Left ventricle myocardium inferior (tissue), 1 donor: ENCODE measurements at regions not wholly inside any gene's neighbourhood (a gene's known extent, or its start where the extent isn't known, plus 50 kb on each side); places are given as distances from the start of the nearest gene placed in this dataset.

Source experiments
- DNase-seq: peaks from one replicate; pipeline ENCODE4 v3.0.0-alpha.2; 2020
- H3K27ac ChIP-seq: fragments of 200-600 bp; replicated peaks from 2 replicates; pipeline ENCODE4 v1.8.0; 2021
- H3K27me3 ChIP-seq: fragments of 200-600 bp; 2 replicates; pipeline ENCODE4 v1.8.0; 2021; ENCODE audit warnings: low read depth
- H3K36me3 ChIP-seq: fragments of 200-600 bp; 2 replicates; pipeline ENCODE4 v1.8.0; 2021
- H3K4me1 ChIP-seq: fragments of 200-600 bp; 2 replicates; pipeline ENCODE4 v1.8.0; 2021
- H3K4me3 ChIP-seq: fragments of 200-600 bp; 2 replicates; pipeline ENCODE4 v1.8.0; 2021; ENCODE audit warnings: mild to moderate bottlenecking, moderate library complexity
- H3K9me3 ChIP-seq: fragments of 200-600 bp; replicated peaks from 2 replicates; pipeline ENCODE4 v1.8.0; 2021
- intact Hi-C: fragments of 100-400 bp; cut with micrococcal nuclease; formaldehyde crosslinking; loops from one replicate; pipeline ENCODE4 v1.11.0; 2022
- TF ChIP-seq, protein P1 (sequence below): fragments of 200-600 bp; IDR thresholded peaks from 2 replicates; pipeline ENCODE4 v1.8.0; 2021; ENCODE audit warnings: antibody characterized with exemption, mild to moderate bottlenecking, borderline replicate concordance
- donor health status: DM: no; HTN: yes; CAD: no; lungs with severe emphysema.

DNA sequence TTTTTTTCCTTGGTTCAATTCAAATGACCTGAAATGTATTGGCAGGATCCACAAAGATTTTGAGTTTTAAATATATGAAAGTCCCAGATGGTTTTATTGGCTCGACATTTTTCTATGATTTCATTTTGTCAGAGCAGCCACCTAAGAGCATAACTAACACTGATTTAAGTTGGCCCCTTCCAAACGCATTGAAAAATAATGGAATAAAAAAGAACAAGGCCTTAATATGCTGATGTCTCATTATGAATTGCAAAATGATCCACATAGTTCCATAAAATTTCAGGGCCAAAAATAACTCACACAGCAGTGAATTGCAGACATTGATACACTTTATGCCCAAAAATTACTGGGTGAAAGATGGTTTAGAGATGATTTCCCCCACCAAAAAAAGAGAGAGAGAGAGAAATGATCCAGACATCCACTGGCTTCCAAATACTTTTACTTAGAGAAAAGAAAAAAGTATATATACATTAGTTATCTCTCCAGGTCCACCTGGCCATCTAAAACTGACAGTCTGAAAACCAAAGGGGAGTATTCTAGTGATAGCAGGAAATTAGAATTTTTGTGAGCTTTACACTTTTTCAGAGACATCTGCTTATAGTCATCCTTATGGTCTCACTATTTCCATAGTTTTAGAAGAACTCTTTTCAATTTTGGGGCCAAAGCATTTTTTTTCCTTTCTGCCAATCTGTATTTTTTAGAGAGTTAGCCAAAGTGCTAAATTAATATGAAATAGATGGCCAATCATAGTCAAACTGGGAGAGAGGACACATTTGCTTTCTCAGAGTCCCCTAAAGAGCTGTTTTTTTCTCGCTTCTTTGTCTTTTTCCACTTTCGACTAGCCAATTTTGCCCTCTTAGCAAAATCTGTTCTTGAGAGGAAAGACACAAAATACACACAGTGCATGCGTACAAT lies 213.5 kb upstream of the RND3 start:
- no peak overlapping the region for H3K27ac ChIP-seq
- no peaks in the 10 kb centered on the region for H3K36me3 ChIP-seq
- H3K4me3 ChIP-seq: no peak overlapping the region
- no peaks in the 10 kb centered on the region for H3K27me3 ChIP-seq
- intact Hi-C loops: no loop called here
- TF ChIP-seq, protein P1, sequence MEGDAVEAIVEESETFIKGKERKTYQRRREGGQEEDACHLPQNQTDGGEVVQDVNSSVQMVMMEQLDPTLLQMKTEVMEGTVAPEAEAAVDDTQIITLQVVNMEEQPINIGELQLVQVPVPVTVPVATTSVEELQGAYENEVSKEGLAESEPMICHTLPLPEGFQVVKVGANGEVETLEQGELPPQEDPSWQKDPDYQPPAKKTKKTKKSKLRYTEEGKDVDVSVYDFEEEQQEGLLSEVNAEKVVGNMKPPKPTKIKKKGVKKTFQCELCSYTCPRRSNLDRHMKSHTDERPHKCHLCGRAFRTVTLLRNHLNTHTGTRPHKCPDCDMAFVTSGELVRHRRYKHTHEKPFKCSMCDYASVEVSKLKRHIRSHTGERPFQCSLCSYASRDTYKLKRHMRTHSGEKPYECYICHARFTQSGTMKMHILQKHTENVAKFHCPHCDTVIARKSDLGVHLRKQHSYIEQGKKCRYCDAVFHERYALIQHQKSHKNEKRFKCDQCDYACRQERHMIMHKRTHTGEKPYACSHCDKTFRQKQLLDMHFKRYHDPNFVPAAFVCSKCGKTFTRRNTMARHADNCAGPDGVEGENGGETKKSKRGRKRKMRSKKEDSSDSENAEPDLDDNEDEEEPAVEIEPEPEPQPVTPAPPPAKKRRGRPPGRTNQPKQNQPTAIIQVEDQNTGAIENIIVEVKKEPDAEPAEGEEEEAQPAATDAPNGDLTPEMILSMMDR: no peak
- no peaks in the 10 kb centered on the region for H3K9me3 ChIP-seq
- H3K4me1 ChIP-seq: peaks cover 5% of the 10 kb centered on the region
- no peak for DNase-seq

- no peaks in the 10 kb centered on the region for H3K9me3 ChIP-seq
- no peaks in the 10 kb centered on the region for H3K36me3 ChIP-seq
- H3K4me3 ChIP-seq: no peak overlapping the region
- H3K27me3 ChIP-seq: no peaks in the 10 kb centered on the region
- peak overlapping the region; percentile 65 for H3K27ac ChIP-seq
- intact Hi-C loops: no loop called here
- TF ChIP-seq, protein P1: no peak
- no peak for DNase-seq
- H3K4me1 ChIP-seq: peaks cover 5% of the 10 kb centered on the region
Observed at GRCh38 chr2:150699218-150699617, 211.8 kb upstream of the RND3 start.

GRCh38 chr2:150698016-150698661 lies 210.7 kb upstream of the RND3 start:
- intact Hi-C loops: no loop called here
- H3K27ac ChIP-seq: peak overlapping the region; percentile 65

DNA sequence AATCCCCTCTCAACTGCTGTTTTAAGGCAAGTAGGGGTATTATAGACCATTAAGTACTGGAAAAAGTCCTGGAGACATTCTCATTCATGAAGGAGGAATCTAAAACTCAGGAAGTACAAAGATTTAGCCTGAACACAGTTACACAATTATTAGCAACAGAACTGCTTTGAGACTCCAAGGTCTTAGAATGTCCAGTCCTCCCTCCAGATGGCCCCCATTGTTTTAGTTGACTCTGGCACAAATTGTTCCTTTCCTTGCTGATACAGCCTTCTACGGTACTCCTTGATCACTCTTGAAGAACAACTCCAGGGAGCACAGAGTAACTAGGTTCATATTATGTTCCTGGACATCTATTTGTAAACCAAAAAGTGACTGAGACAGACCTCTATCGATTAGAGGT lies 210.1 kb upstream of the RND3 start:
- H3K9me3 ChIP-seq: no peaks in the 10 kb centered on the region
- H3K27me3 ChIP-seq: no peaks in the 10 kb centered on the region
- TF ChIP-seq, protein P1: no peak
- DNase-seq: no peak
- H3K27ac ChIP-seq: peak overlapping the region; percentile 65
- H3K4me1 ChIP-seq: peaks cover 5% of the 10 kb centered on the region
- no peak overlapping the region for H3K4me3 ChIP-seq
- no peaks in the 10 kb centered on the region for H3K36me3 ChIP-seq
- intact Hi-C loops: no loop called here

More at GRCh38 chr2:150698016-150698661, 210.7 kb upstream of the RND3 start:
- TF ChIP-seq, protein P1: no peak
- no peak for DNase-seq
- Histone ChIP-seq H3K9me3 (no peaks in the 10 kb centered on the region), H3K4me1 (peaks cover 5% of the 10 kb centered on the region), H3K4me3 (no peak overlapping the region), H3K36me3 (no peaks in the 10 kb centered on the region), H3K27me3 (no peaks in the 10 kb centered on the region)

DNA sequence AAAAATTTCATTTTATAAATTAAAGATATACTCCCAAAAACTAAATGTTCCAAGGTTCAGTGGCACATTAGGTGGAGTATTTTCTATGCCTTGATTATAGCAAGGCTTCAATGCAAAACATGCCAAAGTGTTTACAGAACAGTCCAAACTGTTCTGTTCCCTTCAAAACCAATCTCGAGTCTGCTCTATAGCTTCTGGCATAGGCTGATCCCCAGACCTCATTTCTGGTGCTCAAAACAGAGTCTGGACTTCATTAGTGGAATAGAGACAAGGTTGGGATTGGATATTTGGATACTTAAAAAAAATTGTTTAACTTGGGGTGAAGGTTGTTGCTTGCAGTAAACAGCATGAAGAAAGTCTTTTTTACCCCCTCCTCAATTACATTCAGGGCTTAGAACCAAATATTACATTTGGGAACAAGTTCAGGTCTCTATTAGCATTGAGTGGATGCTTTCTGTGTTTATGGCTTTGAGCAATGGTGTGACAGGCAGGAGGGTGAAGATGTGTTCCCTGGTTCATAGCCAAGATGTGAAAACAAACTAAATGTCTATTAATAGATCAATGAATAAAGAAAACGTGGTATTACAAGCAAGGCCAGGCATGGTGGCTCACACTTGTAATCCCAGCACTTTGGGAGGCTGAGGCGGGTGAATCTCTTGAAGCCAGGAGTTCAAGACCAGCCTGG lies 208.1 kb upstream of the RND3 start:
- Histone ChIP-seq H3K9me3 (no peaks in the 10 kb centered on the region), H3K4me1 (peaks cover 5% of the 10 kb centered on the region), H3K27ac (no peak overlapping the region), H3K36me3 (no peaks in the 10 kb centered on the region), H3K27me3 (no peaks in the 10 kb centered on the region), H3K4me3 (no peak overlapping the region)
- DNase-seq: no peak
- intact Hi-C loops: no loop called here
- TF ChIP-seq, protein P1: no peak
